ENCODE measurements at regions not wholly inside any gene's neighbourhood (a gene's known extent, or its start where the extent isn't known, plus 50 kb on each side); places are given as distances from the start of the nearest gene placed in this dataset.

- no peak for DNase-seq (ENCODE audit: low read depth)
- in situ Hi-C loops (cut with HindIII; ENCODE audit: low sequenced_read_pairs): no loop called here
- no peak for TF ChIP-seq CTCF (IDR thresholded peaks at IDR 0.05; ENCODE audit: low read depth, low read length, missing control alignments)
- no peak overlapping the region for H3K4me3 ChIP-seq (ENCODE audit: low read depth, low read length)
Measured at GRCh38 chr9:12566404-12567090, 126.6 kb upstream of the TYRP1 start.

GRCh38 chr9:12584656-12585522 is 108.3 kb upstream of the TYRP1 start:
- TF ChIP-seq CTCF (IDR thresholded peaks at IDR 0.05; ENCODE audit: low read depth, low read length, missing control alignments): no peak
- H3K4me3 ChIP-seq (ENCODE audit: low read depth, low read length): no peak overlapping the region
- no peak for DNase-seq (ENCODE audit: low read depth)
- in situ Hi-C loops (cut with HindIII; ENCODE audit: low sequenced_read_pairs): no loop called here

GRCh38 chr9:12595400-12595799 is 97.8 kb upstream of the TYRP1 start:
- TF ChIP-seq CTCF (IDR thresholded peaks at IDR 0.05; ENCODE audit: low read depth, low read length, missing control alignments): no peak
- in situ Hi-C loops (cut with HindIII; ENCODE audit: low sequenced_read_pairs): no loop called here
- DNase-seq (ENCODE audit: low read depth): no peak
- H3K4me3 ChIP-seq (ENCODE audit: low read depth, low read length): no peak overlapping the region

- TF ChIP-seq CTCF (IDR thresholded peaks at IDR 0.05; ENCODE audit: low read depth, low read length, missing control alignments): no peak
- in situ Hi-C loops (cut with HindIII; ENCODE audit: low sequenced_read_pairs): no loop called here
- H3K4me3 ChIP-seq (ENCODE audit: low read depth, low read length): no peak overlapping the region
- DNase-seq (ENCODE audit: low read depth): peak; percentile 1
Measured at GRCh38 chr9:12604164-12604821, 88.9 kb upstream of the TYRP1 start.

- no peak for DNase-seq (ENCODE audit: low read depth)
- TF ChIP-seq CTCF (IDR thresholded peaks at IDR 0.05; ENCODE audit: low read depth, low read length, missing control alignments): no peak
- H3K4me3 ChIP-seq (ENCODE audit: low read depth, low read length): no peak overlapping the region
- in situ Hi-C loops (cut with HindIII; ENCODE audit: low sequenced_read_pairs): no loop called here
Measured at GRCh38 chr9:12612211-12612770, 80.9 kb upstream of the TYRP1 start.

- in situ Hi-C loops (cut with HindIII; ENCODE audit: low sequenced_read_pairs): no loop called here
- TF ChIP-seq CTCF (IDR thresholded peaks at IDR 0.05; ENCODE audit: low read depth, low read length, missing control alignments): no peak
- no peak overlapping the region for H3K4me3 ChIP-seq (ENCODE audit: low read depth, low read length)
- DNase-seq (ENCODE audit: low read depth): no peak
Measured at GRCh38 chr9:12613071-12613470, 80.1 kb upstream of the TYRP1 start.

Data from astrocyte of the cerebellum (primary cell).